ENCODE measurements at regions not wholly inside any gene's neighbourhood (a gene's known extent, or its start where the extent isn't known, plus 50 kb on each side); places are given as distances from the start of the nearest gene placed in this dataset.

GRCh38 chr7:41183741-41184140, 519.1 kb downstream of the INHBA start:
- Histone ChIP-seq H3K27me3 (ENCODE audit: control insufficient read depth, insufficient read depth, low read length) (no peaks in the 10 kb centered on the region), H3K9me3 (ENCODE audit: control insufficient read depth, insufficient read depth, low read length) (no peaks in the 10 kb centered on the region), H3K27ac (ENCODE audit: low read length) (no peak overlapping the region), H3K36me3 (ENCODE audit: control insufficient read depth, insufficient read depth, low read length) (no peaks in the 10 kb centered on the region), H3K4me3 (ENCODE audit: low read length) (no peak overlapping the region), H3K4me1 (ENCODE audit: control insufficient read depth, insufficient read depth, low read length) (no peaks in the 10 kb centered on the region)
- WGBS (ENCODE audit: insufficient coverage) = 86% methylated on average over 4 of the region's 6 CpGs
- ATAC-seq = no peak
- Mint-ChIP-seq H3K36me3 (no peaks in the 10 kb centered on the region), H3K9me3 (peaks cover 5 to 18% of the 10 kb centered on the region in 2 donors), H3K4me1 (no peaks in the 10 kb centered on the region), H3K4me3 (no peak overlapping the region), H3K27me3 (ENCODE audit: low read depth in 2 of 2) (no peaks in the 10 kb centered on the region), H3K27ac (no peak overlapping the region)
- intact Hi-C loops (cut with micrococcal nuclease) = no loop called here
- DNase-seq = no peak
- no peak for TF ChIP-seq CTCF (IDR thresholded peaks at IDR 0.05)

GRCh38 chr7:41182782-41183181, 520.1 kb downstream of the INHBA start:
- Mint-ChIP-seq H3K36me3 (no peaks in the 10 kb centered on the region), H3K27ac (no peak overlapping the region), H3K4me1 (no peaks in the 10 kb centered on the region), H3K9me3 (peaks cover 5 to 12% of the 10 kb centered on the region in 2 donors), H3K4me3 (no peak overlapping the region), H3K27me3 (ENCODE audit: low read depth in 2 of 2) (no peaks in the 10 kb centered on the region)
- DNase-seq (no peak), ATAC-seq (no peak)
- intact Hi-C loops (cut with micrococcal nuclease) = no loop called here
- Histone ChIP-seq H3K9me3 (ENCODE audit: control insufficient read depth, insufficient read depth, low read length) (no peaks in the 10 kb centered on the region), H3K4me3 (ENCODE audit: low read length) (no peak overlapping the region), H3K36me3 (ENCODE audit: control insufficient read depth, insufficient read depth, low read length) (no peaks in the 10 kb centered on the region), H3K27me3 (ENCODE audit: control insufficient read depth, insufficient read depth, low read length) (no peaks in the 10 kb centered on the region), H3K4me1 (ENCODE audit: control insufficient read depth, insufficient read depth, low read length) (no peaks in the 10 kb centered on the region), H3K27ac (ENCODE audit: low read length) (no peak overlapping the region)
- 86% methylated on average over 2 of the region's 2 CpGs for WGBS (ENCODE audit: insufficient coverage)
- no peak for TF ChIP-seq CTCF (IDR thresholded peaks at IDR 0.05)

- Histone ChIP-seq H3K4me3 (ENCODE audit: low read length) (no peak overlapping the region), H3K4me1 (ENCODE audit: control insufficient read depth, insufficient read depth, low read length) (no peaks in the 10 kb centered on the region), H3K36me3 (ENCODE audit: control insufficient read depth, insufficient read depth, low read length) (no peaks in the 10 kb centered on the region), H3K27me3 (ENCODE audit: control insufficient read depth, insufficient read depth, low read length) (no peaks in the 10 kb centered on the region), H3K27ac (ENCODE audit: low read length) (no peak overlapping the region), H3K9me3 (ENCODE audit: control insufficient read depth, insufficient read depth, low read length) (peaks cover 6% of the 10 kb centered on the region)
- Mint-ChIP-seq H3K27ac (no peak overlapping the region), H3K4me3 (no peak overlapping the region), H3K4me1 (no peaks in the 10 kb centered on the region), H3K27me3 (ENCODE audit: low read depth in 2 of 2) (no peaks in the 10 kb centered on the region), H3K9me3 (peaks cover 5 to 9% of the 10 kb centered on the region in 2 donors), H3K36me3 (no peaks in the 10 kb centered on the region)
- DNase-seq (no peak), ATAC-seq (no peak)
- intact Hi-C loops (cut with micrococcal nuclease) = no loop called here
- 93% methylated on average over 8 of the region's 8 CpGs for WGBS (ENCODE audit: insufficient coverage)
- TF ChIP-seq CTCF (IDR thresholded peaks at IDR 0.05) = no peak
Observed at GRCh38 chr7:41175435-41175834, 527.5 kb downstream of the INHBA start.

GRCh38 chr7:41174521-41174920, 528.4 kb downstream of the INHBA start:
- WGBS (ENCODE audit: insufficient coverage) = 100% methylated on average over 2 of the region's 2 CpGs
- no peak for DNase-seq
- peaks cover 5 to 18% of the 10 kb centered on the region in 2 donors for H3K9me3 Mint-ChIP-seq
- no peak for ATAC-seq
- no peak overlapping the region for H3K27ac Mint-ChIP-seq
- no peaks in the 10 kb centered on the region for H3K36me3 ChIP-seq (ENCODE audit: control insufficient read depth, insufficient read depth, low read length)
- intact Hi-C loops (cut with micrococcal nuclease) = no loop called here
- H3K4me3 Mint-ChIP-seq = no peak overlapping the region
- H3K36me3 Mint-ChIP-seq = no peaks in the 10 kb centered on the region
- H3K27me3 Mint-ChIP-seq (ENCODE audit: low read depth in 2 of 2) = no peaks in the 10 kb centered on the region
- no peak overlapping the region for H3K27ac ChIP-seq (ENCODE audit: low read length)
- no peak overlapping the region for H3K4me3 ChIP-seq (ENCODE audit: low read length)
- no peaks in the 10 kb centered on the region for H3K27me3 ChIP-seq (ENCODE audit: control insufficient read depth, insufficient read depth, low read length)
- TF ChIP-seq CTCF (IDR thresholded peaks at IDR 0.05) = no peak
- no peaks in the 10 kb centered on the region for H3K4me1 ChIP-seq (ENCODE audit: control insufficient read depth, insufficient read depth, low read length)
- no peaks in the 10 kb centered on the region for H3K4me1 Mint-ChIP-seq
- peaks cover 6% of the 10 kb centered on the region for H3K9me3 ChIP-seq (ENCODE audit: control insufficient read depth, insufficient read depth, low read length)

Measured in natural killer cell (primary cell).